NT2/D1 (cell line): ENCODE measurements at regions not wholly inside any gene's neighbourhood (a gene's known extent, or its start where the extent isn't known, plus 50 kb on each side); places are given as distances from the start of the nearest gene placed in this dataset.
"Not testable (repeated sequence)": the region's sequence is repeated elsewhere in the genome, so short reads cannot be mapped to it uniquely, and the experiment has no call there.

ENCODE experiments used
- DNase-seq: peaks from one replicate; pipeline ENCODE4 v3.0.0-alpha.2; 2011; ENCODE audit warnings: low read depth, low spot score
- H3K27me3 ChIP-seq: 2 replicates; pipeline ENCODE4 v1.6.0; 2011; ENCODE audit warnings: mild to moderate bottlenecking; ENCODE audit not compliant: insufficient read length, insufficient read depth
- H3K36me3 ChIP-seq: 2 replicates; pipeline ENCODE4 v1.6.1; 2011; ENCODE audit warnings: mild to moderate bottlenecking, low read length, mixed read lengths; ENCODE audit not compliant: insufficient read depth, insufficient read length
- H3K4me1 ChIP-seq: 2 replicates; pipeline ENCODE4 v1.5.1; 2011; ENCODE audit not compliant: insufficient read depth, insufficient read length
- H3K4me3 ChIP-seq: 2 replicates; pipeline ENCODE4 v1.5.1; 2011; ENCODE audit warnings: low read depth; ENCODE audit not compliant: insufficient read length
- H3K9ac ChIP-seq: 2 replicates; pipeline ENCODE4 v1.6.0; 2011; ENCODE audit warnings: low read depth; ENCODE audit not compliant: insufficient read length
- H3K9me3 ChIP-seq: 2 replicates; pipeline ENCODE4 v1.5.1; 2011; ENCODE audit warnings: mild to moderate bottlenecking, low read length; ENCODE audit not compliant: insufficient read depth
- SUZ12 ChIP-seq: IDR thresholded peaks from 2 replicates; pipeline ENCODE4 v1.6.1; 2011; ENCODE audit not compliant: insufficient read length, insufficient read depth; ENCODE audit errors: extremely low read depth
- YY1 ChIP-seq: IDR thresholded peaks from 2 replicates; pipeline ENCODE4 v1.6.1; 2011; ENCODE audit not compliant: insufficient read length, insufficient read depth
- ZNF274 ChIP-seq: IDR thresholded peaks from 2 replicates; pipeline ENCODE4 v1.6.1; 2011; ENCODE audit warnings: mild to moderate bottlenecking, low read depth, low read length

DNA sequence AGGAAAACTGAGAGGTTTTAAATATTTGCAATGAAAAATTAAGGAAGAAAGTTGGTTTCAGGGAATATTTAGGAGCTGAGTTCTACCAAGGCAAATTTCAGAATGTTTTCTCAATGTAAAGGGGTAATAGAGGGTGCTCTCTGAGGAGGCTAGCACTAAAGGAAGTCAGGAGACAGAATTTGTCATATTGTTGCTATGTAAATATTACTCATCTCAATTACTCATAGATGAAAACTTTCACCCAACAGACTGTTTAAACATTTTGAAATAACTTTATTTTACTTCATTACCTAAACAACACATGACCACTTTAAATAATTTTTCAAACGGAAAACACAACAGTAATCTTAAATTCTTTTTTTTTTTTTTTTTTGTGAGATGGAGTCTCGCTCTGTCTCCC is 274.8 kb upstream of the NRG3 start:
- Histone ChIP-seq H3K9me3 (no peaks in the 10 kb centered on the region), H3K27me3 (no peaks in the 10 kb centered on the region), H3K9ac (no peak overlapping the region), H3K4me3 (no peak overlapping the region), H3K36me3 (no peaks in the 10 kb centered on the region), H3K4me1 (no peaks in the 10 kb centered on the region)
- no peak for DNase-seq
- no peak for TF ChIP-seq SUZ12
- no peak for TF ChIP-seq ZNF274
- TF ChIP-seq YY1: no peak

DNA sequence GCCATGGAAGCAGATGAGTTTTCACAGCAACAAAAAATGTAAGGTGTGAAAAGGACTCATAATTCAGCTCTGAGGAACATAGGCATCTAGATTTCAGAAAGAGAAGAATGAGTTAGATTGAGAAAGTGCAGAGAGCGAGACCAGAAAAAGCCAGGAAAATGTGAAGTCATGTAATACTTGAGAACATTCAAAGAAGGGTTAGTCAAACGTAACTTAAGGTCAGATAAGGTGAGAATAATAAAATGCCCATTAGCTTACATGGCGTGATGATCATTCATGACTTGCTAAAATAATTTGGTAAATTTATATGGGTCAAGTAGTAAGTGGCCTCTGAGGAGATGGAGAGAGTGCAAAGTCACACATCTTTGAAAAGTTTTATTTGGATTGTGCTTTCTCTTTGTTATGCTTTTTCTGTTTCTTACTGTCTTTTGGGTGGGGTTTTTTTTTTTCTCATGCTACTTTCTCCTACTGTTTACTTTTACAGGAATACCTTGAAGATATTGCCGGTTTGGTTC is 271.8 kb upstream of the NRG3 start:
- TF ChIP-seq YY1 (no peak), ZNF274 (no peak), SUZ12 (no peak)
- Histone ChIP-seq H3K9me3 (no peaks in the 10 kb centered on the region), H3K4me3 (no peak overlapping the region), H3K36me3 (no peaks in the 10 kb centered on the region), H3K27me3 (no peaks in the 10 kb centered on the region), H3K9ac (no peak overlapping the region), H3K4me1 (no peaks in the 10 kb centered on the region)
- no peak for DNase-seq

DNA sequence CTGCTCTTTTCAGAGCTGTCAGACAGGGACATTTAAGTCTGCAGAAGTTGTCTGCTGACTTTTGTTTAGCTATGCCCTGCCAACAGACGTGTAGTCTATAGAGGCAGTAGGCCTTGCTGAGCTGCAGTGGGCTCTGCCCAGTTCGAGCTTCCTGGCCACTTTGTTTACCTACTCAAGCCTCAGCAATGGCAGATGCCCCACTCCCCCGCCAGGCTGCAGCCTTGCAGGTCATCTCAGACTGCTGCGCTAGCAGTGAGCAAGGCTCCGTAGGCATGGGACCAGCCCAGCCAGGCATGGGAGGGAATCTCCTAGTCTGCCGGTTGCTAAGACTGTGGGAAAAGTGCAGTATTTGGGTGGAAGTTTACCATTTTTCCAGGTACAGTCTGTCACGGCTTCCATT is 230.5 kb upstream of the NRG3 start:
- not testable (repeated sequence) for H3K9me3 ChIP-seq, H3K4me3 ChIP-seq, DNase-seq, H3K9ac ChIP-seq, H3K4me1 ChIP-seq, H3K36me3 ChIP-seq, H3K27me3 ChIP-seq

DNA sequence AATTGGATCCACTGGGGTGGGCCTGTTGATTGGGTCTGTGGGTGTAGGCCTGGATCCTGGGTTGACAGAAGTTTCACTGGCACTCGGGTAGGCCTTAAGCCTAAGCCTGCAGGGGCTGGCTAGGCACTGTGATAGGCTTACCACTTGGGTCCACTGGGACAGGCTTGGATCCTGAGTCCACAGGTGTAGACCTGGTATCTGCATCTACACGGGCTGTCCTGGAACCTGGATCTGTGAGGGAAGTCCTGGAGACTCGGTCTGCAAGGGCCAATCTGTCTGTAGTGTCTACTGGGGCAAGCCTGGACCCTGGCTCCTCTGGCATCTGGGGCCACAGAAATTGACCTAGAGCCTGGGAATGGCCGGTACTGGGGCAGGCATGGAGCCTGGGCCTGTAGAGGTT is 219.0 kb upstream of the NRG3 start:
- no peak for TF ChIP-seq ZNF274
- no peak for TF ChIP-seq YY1
- no peak for TF ChIP-seq SUZ12
- DNase-seq: no peak
- Histone ChIP-seq H3K4me1 (no peaks in the 10 kb centered on the region), H3K27me3 (no peaks in the 10 kb centered on the region), H3K9ac (no peak overlapping the region), H3K9me3 (no peaks in the 10 kb centered on the region), H3K36me3 (no peaks in the 10 kb centered on the region), H3K4me3 (no peak overlapping the region)

DNA sequence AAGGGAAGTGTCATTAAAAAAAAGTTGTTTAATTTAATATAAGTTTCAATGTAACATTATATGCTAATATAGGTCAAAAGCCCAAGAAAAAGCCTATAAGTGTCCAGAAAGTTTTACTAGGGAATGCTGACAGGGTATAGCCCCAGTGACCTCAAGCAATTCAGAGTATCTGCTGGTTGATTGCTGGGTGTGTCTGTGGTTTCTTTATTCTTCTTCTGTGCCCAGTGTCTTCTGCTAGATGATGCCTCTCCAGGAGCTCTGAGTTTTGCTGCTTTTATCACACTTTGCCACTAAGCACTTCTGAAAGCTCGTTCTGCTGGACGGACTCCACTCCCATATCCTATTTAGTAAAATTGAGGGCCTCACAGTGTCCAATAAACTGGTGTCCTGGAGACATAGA is 212.2 kb upstream of the NRG3 start:
- Histone ChIP-seq H3K36me3 (no peaks in the 10 kb centered on the region), H3K4me3 (no peak overlapping the region), H3K9me3 (no peaks in the 10 kb centered on the region), H3K9ac (no peak overlapping the region), H3K4me1 (no peaks in the 10 kb centered on the region), H3K27me3 (no peaks in the 10 kb centered on the region)
- TF ChIP-seq SUZ12 (no peak), YY1 (no peak), ZNF274 (no peak)
- no peak for DNase-seq

DNA sequence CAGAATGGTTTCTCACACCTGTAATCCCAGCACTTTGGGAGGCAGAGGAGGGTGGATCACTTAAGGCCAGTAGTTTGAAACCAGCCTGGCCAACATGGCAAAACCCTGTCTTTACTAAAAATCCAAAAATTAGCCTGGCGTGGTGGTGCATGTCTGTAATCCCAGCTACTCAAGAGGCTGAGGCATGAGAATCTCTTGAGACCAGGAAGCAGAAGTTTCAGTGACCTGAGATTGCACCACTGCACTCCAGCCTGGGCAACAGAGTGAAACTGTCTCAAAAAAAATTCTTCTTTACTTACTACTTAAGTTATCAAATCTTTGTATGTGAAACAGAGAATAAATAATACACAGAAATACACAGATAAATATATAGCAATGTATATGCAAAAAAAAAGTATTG is 210.2 kb upstream of the NRG3 start:
- not testable (repeated sequence) for DNase-seq, H3K9ac ChIP-seq, H3K4me3 ChIP-seq, H3K9me3 ChIP-seq, H3K4me1 ChIP-seq, H3K27me3 ChIP-seq, H3K36me3 ChIP-seq

DNA sequence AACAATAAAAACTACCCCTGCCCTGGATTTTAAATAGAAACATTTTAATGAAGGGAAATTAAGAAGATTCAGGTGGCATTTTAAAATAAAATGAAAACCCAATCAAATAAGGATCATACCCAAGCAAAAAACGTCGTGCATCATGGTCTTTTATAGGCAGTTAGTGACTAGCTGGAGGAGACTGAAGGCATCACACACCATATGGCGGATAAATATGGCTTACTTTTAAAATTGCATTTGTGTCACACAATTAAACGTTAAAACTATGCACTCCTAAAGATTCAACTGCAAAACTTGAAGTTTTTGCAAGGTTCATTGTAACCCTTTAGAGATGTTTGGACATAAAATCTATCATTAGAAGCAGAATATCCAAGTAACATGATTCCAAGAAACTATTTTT is 200.1 kb upstream of the NRG3 start:
- TF ChIP-seq SUZ12: no peak
- no peak for TF ChIP-seq ZNF274
- TF ChIP-seq YY1: no peak
- H3K27me3 ChIP-seq: no peaks in the 10 kb centered on the region
- DNase-seq: no peak
- no peak overlapping the region for H3K9ac ChIP-seq
- H3K4me3 ChIP-seq: no peak overlapping the region
- no peaks in the 10 kb centered on the region for H3K4me1 ChIP-seq
- H3K36me3 ChIP-seq: no peaks in the 10 kb centered on the region
- H3K9me3 ChIP-seq: peaks cover 2% of the 10 kb centered on the region; the same call in 1 of the 2 replicates

DNA sequence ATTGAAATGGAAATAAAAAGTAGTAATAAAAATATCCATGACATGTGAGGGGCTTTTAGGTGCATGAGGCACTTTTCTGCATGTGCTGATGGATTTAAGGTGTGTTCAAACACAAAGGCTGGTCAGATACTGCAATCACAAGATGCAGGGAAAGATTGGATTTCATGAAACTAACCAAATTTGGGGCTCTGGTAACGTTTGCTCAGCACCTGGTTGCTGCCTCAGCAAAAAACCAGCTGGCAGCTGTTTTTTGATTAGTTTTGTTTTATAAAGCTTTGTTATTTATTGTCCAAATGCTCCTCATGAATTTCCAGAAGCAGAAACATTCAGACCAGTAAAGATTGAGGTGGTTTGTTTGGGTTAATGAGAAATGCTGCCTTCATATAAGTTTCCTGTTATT is 195.7 kb upstream of the NRG3 start:
- H3K27me3 ChIP-seq: no peaks in the 10 kb centered on the region
- H3K4me1 ChIP-seq: no peaks in the 10 kb centered on the region
- TF ChIP-seq SUZ12 (no peak), YY1 (no peak), ZNF274 (no peak)
- H3K9me3 ChIP-seq: no peaks in the 10 kb centered on the region
- H3K36me3 ChIP-seq: no peaks in the 10 kb centered on the region
- H3K4me3 ChIP-seq: no peak overlapping the region
- no peak overlapping the region for H3K9ac ChIP-seq
- DNase-seq: no peak

DNA sequence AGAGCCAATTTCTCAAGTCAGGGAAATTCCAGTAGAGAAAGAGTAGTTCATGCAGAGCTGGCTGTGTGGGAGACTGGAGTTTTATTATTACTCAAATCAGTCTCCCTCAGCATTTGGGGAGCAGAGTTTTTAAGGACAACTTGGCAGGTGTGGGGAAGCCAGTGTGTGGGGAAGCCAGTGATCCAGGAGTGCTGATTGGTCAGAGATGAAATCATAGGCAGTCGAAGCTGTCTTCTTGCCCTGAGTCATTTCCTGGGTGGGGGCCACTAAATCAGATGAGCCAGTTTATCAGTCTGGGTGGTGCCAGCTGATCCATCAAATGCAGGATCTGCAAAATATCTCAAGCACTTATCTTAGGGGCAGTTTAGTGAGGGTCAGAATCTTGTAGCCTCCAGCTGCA is 194.6 kb upstream of the NRG3 start:
- TF ChIP-seq ZNF274: no peak
- no peak for TF ChIP-seq SUZ12
- TF ChIP-seq YY1: no peak
- no peak overlapping the region for H3K4me3 ChIP-seq
- DNase-seq: no peak
- no peaks in the 10 kb centered on the region for H3K9me3 ChIP-seq
- no peaks in the 10 kb centered on the region for H3K36me3 ChIP-seq
- no peaks in the 10 kb centered on the region for H3K4me1 ChIP-seq
- no peak overlapping the region for H3K9ac ChIP-seq
- H3K27me3 ChIP-seq: no peaks in the 10 kb centered on the region
